GM23338 (cell line): ENCODE measurements at regions not wholly inside any gene's neighbourhood (a gene's known extent, or its start where the extent isn't known, plus 50 kb on each side); places are given as distances from the start of the nearest gene placed in this dataset.

Experiments used
- CREB1 ChIP-seq: fragments of 250-450 bp; sonication (Bioruptor Pico); IDR thresholded peaks from 2 replicates; pipeline ENCODE4 v1.5.0; 2020; ENCODE audit warnings: low read depth, mild to moderate bottlenecking, moderate library complexity
- EZH2 ChIP-seq: fragments of 200-600 bp; sonication (generic); IDR thresholded peaks from one replicate; pipeline ENCODE4 v1.8.0; 2017; ENCODE audit warnings: antibody characterized with exemption, mild to moderate bottlenecking, low read depth; ENCODE audit not compliant: unreplicated experiment
- EZH2phosphoT487 ChIP-seq: fragments of 200-600 bp; sonication (generic); IDR thresholded peaks from one replicate; pipeline ENCODE4 v1.8.1; 2018; ENCODE audit warnings: antibody characterized with exemption; ENCODE audit not compliant: unreplicated experiment
- JUNB ChIP-seq: IDR thresholded peaks from one replicate; pipeline ENCODE4 v1.6.1; 2016; ENCODE audit warnings: antibody characterized with exemption; ENCODE audit not compliant: unreplicated experiment
- NANOG ChIP-seq: IDR thresholded peaks from 2 replicates; pipeline ENCODE4 v1.6.1; 2016; ENCODE audit warnings: antibody characterized with exemption, borderline replicate concordance
- POLR2AphosphoS5 ChIP-seq: IDR thresholded peaks from 2 replicates; pipeline ENCODE4 v1.6.1; 2016; ENCODE audit warnings: antibody characterized with exemption, low read depth
- STAT1 ChIP-seq: IDR thresholded peaks from one replicate; pipeline ENCODE4 v1.6.1; 2016; ENCODE audit warnings: antibody characterized with exemption; ENCODE audit not compliant: unreplicated experiment
- ZNF114 ChIP-seq: fragments of 250-450 bp; sonication (Bioruptor Pico); IDR thresholded peaks from 2 replicates; pipeline ENCODE4 v1.5.0; 2020; ENCODE audit warnings: mild to moderate bottlenecking, moderate library complexity
- TF ChIP-seq, protein P1 (sequence below), 2 experiments: fragments of 200-600 bp in 1 of 2; sonication (generic) in 1 of 2; conservative IDR thresholded peaks; 2 replicates each; pipeline versions ENCODE4 v1.5.1 to v1.6.1; 2016 to 2017; ENCODE audit warnings: antibody characterized with exemption in 2 of 2, low read depth in 2 of 2, mild to moderate bottlenecking in 2 of 2, moderate library complexity in 1 of 2
- TF ChIP-seq, protein P2 (sequence below): IDR thresholded peaks from 2 replicates; pipeline ENCODE4 v1.6.1; 2016; ENCODE audit warnings: antibody characterized with exemption
- TF ChIP-seq, protein P3 (sequence below): IDR thresholded peaks from one replicate; pipeline ENCODE4 v1.6.1; 2018; ENCODE audit warnings: antibody characterized with exemption; ENCODE audit not compliant: unreplicated experiment

GRCh38 chr6:98640366-98640765 is 194.0 kb upstream of the POU3F2 start:
- no peak for TF ChIP-seq EZH2
- TF ChIP-seq, protein P1, sequence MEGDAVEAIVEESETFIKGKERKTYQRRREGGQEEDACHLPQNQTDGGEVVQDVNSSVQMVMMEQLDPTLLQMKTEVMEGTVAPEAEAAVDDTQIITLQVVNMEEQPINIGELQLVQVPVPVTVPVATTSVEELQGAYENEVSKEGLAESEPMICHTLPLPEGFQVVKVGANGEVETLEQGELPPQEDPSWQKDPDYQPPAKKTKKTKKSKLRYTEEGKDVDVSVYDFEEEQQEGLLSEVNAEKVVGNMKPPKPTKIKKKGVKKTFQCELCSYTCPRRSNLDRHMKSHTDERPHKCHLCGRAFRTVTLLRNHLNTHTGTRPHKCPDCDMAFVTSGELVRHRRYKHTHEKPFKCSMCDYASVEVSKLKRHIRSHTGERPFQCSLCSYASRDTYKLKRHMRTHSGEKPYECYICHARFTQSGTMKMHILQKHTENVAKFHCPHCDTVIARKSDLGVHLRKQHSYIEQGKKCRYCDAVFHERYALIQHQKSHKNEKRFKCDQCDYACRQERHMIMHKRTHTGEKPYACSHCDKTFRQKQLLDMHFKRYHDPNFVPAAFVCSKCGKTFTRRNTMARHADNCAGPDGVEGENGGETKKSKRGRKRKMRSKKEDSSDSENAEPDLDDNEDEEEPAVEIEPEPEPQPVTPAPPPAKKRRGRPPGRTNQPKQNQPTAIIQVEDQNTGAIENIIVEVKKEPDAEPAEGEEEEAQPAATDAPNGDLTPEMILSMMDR (conservative IDR thresholded peaks at IDR 0.05; ENCODE audit: low read depth in 2 of 2): no peak
- TF ChIP-seq POLR2AphosphoS5: no peak
- no peak for TF ChIP-seq JUNB
- TF ChIP-seq EZH2phosphoT487: no peak
- TF ChIP-seq, protein P2, sequence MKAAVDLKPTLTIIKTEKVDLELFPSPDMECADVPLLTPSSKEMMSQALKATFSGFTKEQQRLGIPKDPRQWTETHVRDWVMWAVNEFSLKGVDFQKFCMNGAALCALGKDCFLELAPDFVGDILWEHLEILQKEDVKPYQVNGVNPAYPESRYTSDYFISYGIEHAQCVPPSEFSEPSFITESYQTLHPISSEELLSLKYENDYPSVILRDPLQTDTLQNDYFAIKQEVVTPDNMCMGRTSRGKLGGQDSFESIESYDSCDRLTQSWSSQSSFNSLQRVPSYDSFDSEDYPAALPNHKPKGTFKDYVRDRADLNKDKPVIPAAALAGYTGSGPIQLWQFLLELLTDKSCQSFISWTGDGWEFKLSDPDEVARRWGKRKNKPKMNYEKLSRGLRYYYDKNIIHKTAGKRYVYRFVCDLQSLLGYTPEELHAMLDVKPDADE: no peak
- TF ChIP-seq, protein P3, sequence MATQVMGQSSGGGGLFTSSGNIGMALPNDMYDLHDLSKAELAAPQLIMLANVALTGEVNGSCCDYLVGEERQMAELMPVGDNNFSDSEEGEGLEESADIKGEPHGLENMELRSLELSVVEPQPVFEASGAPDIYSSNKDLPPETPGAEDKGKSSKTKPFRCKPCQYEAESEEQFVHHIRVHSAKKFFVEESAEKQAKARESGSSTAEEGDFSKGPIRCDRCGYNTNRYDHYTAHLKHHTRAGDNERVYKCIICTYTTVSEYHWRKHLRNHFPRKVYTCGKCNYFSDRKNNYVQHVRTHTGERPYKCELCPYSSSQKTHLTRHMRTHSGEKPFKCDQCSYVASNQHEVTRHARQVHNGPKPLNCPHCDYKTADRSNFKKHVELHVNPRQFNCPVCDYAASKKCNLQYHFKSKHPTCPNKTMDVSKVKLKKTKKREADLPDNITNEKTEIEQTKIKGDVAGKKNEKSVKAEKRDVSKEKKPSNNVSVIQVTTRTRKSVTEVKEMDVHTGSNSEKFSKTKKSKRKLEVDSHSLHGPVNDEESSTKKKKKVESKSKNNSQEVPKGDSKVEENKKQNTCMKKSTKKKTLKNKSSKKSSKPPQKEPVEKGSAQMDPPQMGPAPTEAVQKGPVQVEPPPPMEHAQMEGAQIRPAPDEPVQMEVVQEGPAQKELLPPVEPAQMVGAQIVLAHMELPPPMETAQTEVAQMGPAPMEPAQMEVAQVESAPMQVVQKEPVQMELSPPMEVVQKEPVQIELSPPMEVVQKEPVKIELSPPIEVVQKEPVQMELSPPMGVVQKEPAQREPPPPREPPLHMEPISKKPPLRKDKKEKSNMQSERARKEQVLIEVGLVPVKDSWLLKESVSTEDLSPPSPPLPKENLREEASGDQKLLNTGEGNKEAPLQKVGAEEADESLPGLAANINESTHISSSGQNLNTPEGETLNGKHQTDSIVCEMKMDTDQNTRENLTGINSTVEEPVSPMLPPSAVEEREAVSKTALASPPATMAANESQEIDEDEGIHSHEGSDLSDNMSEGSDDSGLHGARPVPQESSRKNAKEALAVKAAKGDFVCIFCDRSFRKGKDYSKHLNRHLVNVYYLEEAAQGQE: no peak
- TF ChIP-seq STAT1: no peak
- no peak for TF ChIP-seq CREB1 (CRISPR knock-in tag)
- no peak for TF ChIP-seq NANOG
- no peak for TF ChIP-seq ZNF114 (CRISPR knock-in tag)
